PC-3 (cell line): ENCODE measurements at regions not wholly inside any gene's neighbourhood (a gene's known extent, or its start where the extent isn't known, plus 50 kb on each side); places are given as distances from the start of the nearest gene placed in this dataset.
"Not testable (repeated sequence)": the region's sequence is repeated elsewhere in the genome, so short reads cannot be mapped to it uniquely, and the experiment has no call there.

Source experiments
- ATAC-seq: fragments of 200-7000 bp; cut with Tn5 transposase; 2 replicates; pipeline ENCODE4 v1.9.1; 2020; ENCODE audit warnings: mild to moderate bottlenecking, moderate library complexity
- BruUV-seq: library from RNA; stranded (reverse); fragments of 400-500 nt; replicated peaks from 2 replicates; lab custom pipeline; 2021; lab: Mats Ljungman, UMichigan
- CTCF ChIA-PET: fragments of 300-600 bp; sonication (Branson Sonifier 250); formaldehyde crosslinking; loops from one replicate; lab custom pipeline; 2022; ENCODE audit warnings: antibody characterized with exemption; lab: Charles Lee
- POLR2A ChIA-PET: fragments of 300-600 bp; sonication (Branson Sonifier 250); formaldehyde crosslinking; loops from one replicate; lab custom pipeline; 2022; ENCODE audit warnings: antibody characterized with exemption; ENCODE audit not compliant: unreplicated experiment; lab: Charles Lee
- DNase-seq: peaks from one replicate; pipeline ENCODE4 v3.0.0-alpha.2; 2015
- H2AFZ ChIP-seq: fragments of 300-600 bp; sonication (generic); 2 replicates; pipeline ENCODE4 v1.6.0; 2016; ENCODE audit warnings: antibody characterized with exemption, low read length
- H3F3A ChIP-seq: fragments of 300-600 bp; sonication (generic); one replicate; pipeline ENCODE4 v1.6.0; 2017; ENCODE audit warnings: antibody characterized with exemption, low read length, control low read depth, mild to moderate bottlenecking; ENCODE audit not compliant: unreplicated experiment
- H3K27ac ChIP-seq: fragments of 300-600 bp; sonication (generic); 2 replicates; pipeline ENCODE4 v1.5.1; 2016; ENCODE audit warnings: mild to moderate bottlenecking, low read length
- H3K27me3 ChIP-seq: fragments of 300-600 bp; sonication (generic); 2 replicates; pipeline ENCODE4 v1.6.1; 2016; ENCODE audit warnings: low read length, mixed read lengths
- H3K36me3 ChIP-seq: fragments of 300-600 bp; sonication (generic); 2 replicates; pipeline ENCODE4 v1.6.1; 2016; ENCODE audit warnings: low read depth, mixed run types, low read length, mixed read lengths
- H3K4me1 ChIP-seq: fragments of 300-600 bp; sonication (generic); 2 replicates; pipeline ENCODE4 v1.5.1; 2016; ENCODE audit warnings: low read length; ENCODE audit not compliant: insufficient read depth
- H3K4me2 ChIP-seq: fragments of 300-600 bp; sonication (generic); 2 replicates; pipeline ENCODE4 v1.6.0; 2016; ENCODE audit warnings: low read length
- H3K4me3 ChIP-seq: fragments of 300-600 bp; sonication (generic); 2 replicates; pipeline ENCODE4 v1.5.1; 2016; ENCODE audit warnings: mild to moderate bottlenecking, low read length, mixed read lengths
- H3K79me2 ChIP-seq: fragments of 300-600 bp; sonication (generic); 2 replicates; pipeline ENCODE4 v1.6.1; 2017; ENCODE audit warnings: low read length, mixed read lengths
- H3K9ac ChIP-seq: fragments of 300-600 bp; sonication (generic); 2 replicates; pipeline ENCODE4 v1.6.0; 2016; ENCODE audit warnings: mild to moderate bottlenecking, low read length
- H3K9me2 ChIP-seq: fragments of 300-600 bp; sonication (generic); replicated peaks from 2 replicates; pipeline ENCODE4 v1.6.1; 2016; ENCODE audit warnings: mixed run types, low read length, mixed read lengths
- H3K9me3 ChIP-seq: fragments of 300-600 bp; sonication (generic); 2 replicates; pipeline ENCODE4 v1.6.1; 2016; ENCODE audit warnings: low read length, mixed read lengths
- H4K20me1 ChIP-seq: fragments of 300-600 bp; sonication (generic); 2 replicates; pipeline ENCODE4 v1.6.1; 2016; ENCODE audit warnings: low read length, mixed read lengths
- CTCF ChIP-seq: fragments of 300-600 bp; sonication (generic); conservative IDR thresholded peaks from 2 replicates; pipeline ENCODE4 v1.5.1; 2017; ENCODE audit warnings: antibody characterized with exemption, low read depth, mild to moderate bottlenecking, low read length
- EZH2 ChIP-seq: fragments of 300-600 bp; sonication (generic); IDR thresholded peaks from one replicate; pipeline ENCODE4 v1.6.1; 2017; ENCODE audit warnings: antibody characterized with exemption, mild to moderate bottlenecking, low read length; ENCODE audit not compliant: unreplicated experiment
- EZH2phosphoT487 ChIP-seq: fragments of 300-600 bp; sonication (generic); IDR thresholded peaks from 2 replicates; pipeline ENCODE4 v1.6.1; 2018; ENCODE audit warnings: mild to moderate bottlenecking, antibody characterized with exemption, low read length, borderline replicate concordance
- intact Hi-C: fragments of 100-400 bp; cut with micrococcal nuclease; formaldehyde crosslinking; loops from 2 replicates; pipeline ENCODE4 v1.9.0; 2023

GRCh38 chr11:45374653-45375059 lies 88.5 kb upstream of the SYT13 start:
- intact Hi-C loops, result no loop called here

GRCh38 chr11:45374130-45374529 lies 88.0 kb upstream of the SYT13 start:
- intact Hi-C loops, result no loop called here
- H3K27me3 ChIP-seq, result peaks cover 67% of the 10 kb centered on the region
- no peak for ATAC-seq
- H3K9me3 ChIP-seq, result no peaks in the 10 kb centered on the region
- H3K4me2 ChIP-seq, result no peak overlapping the region
- no peaks in the 10 kb centered on the region for H3K9me2 ChIP-seq
- H3K9ac ChIP-seq, result no peak overlapping the region
- H3K4me1 ChIP-seq, result no peaks in the 10 kb centered on the region
- H3K27ac ChIP-seq, result no peak overlapping the region
- BruUV-seq, result no TSS peak
- no peak overlapping the region for H2AFZ ChIP-seq
- no peaks in the 10 kb centered on the region for H3F3A ChIP-seq
- no peak overlapping the region for H3K4me3 ChIP-seq
- no peaks in the 10 kb centered on the region for H4K20me1 ChIP-seq
- H3K36me3 ChIP-seq, result no peaks in the 10 kb centered on the region
- H3K79me2 ChIP-seq, result no peaks in the 10 kb centered on the region
- POLR2A ChIA-PET, result no interaction called here
- no peak for DNase-seq
- CTCF ChIA-PET, result no interaction called here
- TF ChIP-seq EZH2, result no peak
- no peak for TF ChIP-seq CTCF
- TF ChIP-seq EZH2phosphoT487, result no peak

More at GRCh38 chr11:45374653-45375059, 88.5 kb upstream of the SYT13 start:
- ATAC-seq (no peak), DNase-seq (no peak)
- TF ChIP-seq CTCF (no peak), EZH2phosphoT487 (no peak), EZH2 (no peak)
- Histone ChIP-seq H3K27me3 (peaks cover 61% of the 10 kb centered on the region), H3K9me2 (no peaks in the 10 kb centered on the region), H2AFZ (no peak overlapping the region), H3K4me1 (no peaks in the 10 kb centered on the region), H3K4me3 (no peak overlapping the region), H4K20me1 (no peaks in the 10 kb centered on the region), H3K27ac (no peak overlapping the region), H3K9ac (no peak overlapping the region), H3K9me3 (no peaks in the 10 kb centered on the region), H3F3A (no peaks in the 10 kb centered on the region), H3K4me2 (no peak overlapping the region), H3K79me2 (no peaks in the 10 kb centered on the region), H3K36me3 (no peaks in the 10 kb centered on the region)
- no TSS peak for BruUV-seq
- POLR2A ChIA-PET, result no interaction called here
- CTCF ChIA-PET, result no interaction called here

GRCh38 chr11:45373506-45374035 lies 87.4 kb upstream of the SYT13 start:
- CTCF ChIA-PET, result no interaction called here
- intact Hi-C loops, result no loop called here
- Histone ChIP-seq H3F3A (no peaks in the 10 kb centered on the region), H4K20me1 (no peaks in the 10 kb centered on the region), H3K4me1 (no peaks in the 10 kb centered on the region), H3K36me3 (no peaks in the 10 kb centered on the region), H2AFZ (no peak overlapping the region), H3K4me2 (no peak overlapping the region), H3K9me3 (no peaks in the 10 kb centered on the region), H3K4me3 (no peak overlapping the region), H3K9ac (no peak overlapping the region), H3K27me3 (peaks cover 72% of the 10 kb centered on the region), H3K27ac (no peak overlapping the region), H3K9me2 (no peaks in the 10 kb centered on the region), H3K79me2 (no peaks in the 10 kb centered on the region)
- DNase-seq (no peak), ATAC-seq (no peak)
- BruUV-seq, result no TSS peak
- POLR2A ChIA-PET, result no interaction called here
- TF ChIP-seq CTCF, result no peak

GRCh38 chr11:45372414-45372813 lies 86.3 kb upstream of the SYT13 start:
- peaks cover 73% of the 10 kb centered on the region for H3K27me3 ChIP-seq
- H3K27ac ChIP-seq, H3K9ac ChIP-seq, H3K36me3 ChIP-seq, H3K9me3 ChIP-seq, H3K4me1 ChIP-seq, H3K79me2 ChIP-seq, ATAC-seq, H3K4me3 ChIP-seq, DNase-seq, H2AFZ ChIP-seq, H3K4me2 ChIP-seq, intact Hi-C loops, H3F3A ChIP-seq, H3K9me2 ChIP-seq, H4K20me1 ChIP-seq, BruUV-seq, POLR2A ChIA-PET: not testable (repeated sequence)
- CTCF ChIA-PET, result interaction anchor here (0.6 to 1.9 kb wide), 2 partner anchors 245 to 399 kb away, joined by 6 to 15 read pairs; no protein-coding TSS in a partner anchor
